NCI-H1092 treated with DMSO at 0.1 percent for 48 hours (cell line): ENCODE measurements at regions not wholly inside any gene's neighbourhood (a gene's known extent, or its start where the extent isn't known, plus 50 kb on each side); places are given as distances from the start of the nearest gene placed in this dataset.
A peak's percentile ranks its signal among the peaks of the same experiment; 100 is the strongest.

Experiments
- DNase-seq: peaks from one replicate; lab custom pipeline; 2025; lab: John Stamatoyannopoulos, UW

GRCh38 chr13:85381082-85381481 is 418.1 kb downstream of the SLITRK6 start:
- no peak for DNase-seq

DNA sequence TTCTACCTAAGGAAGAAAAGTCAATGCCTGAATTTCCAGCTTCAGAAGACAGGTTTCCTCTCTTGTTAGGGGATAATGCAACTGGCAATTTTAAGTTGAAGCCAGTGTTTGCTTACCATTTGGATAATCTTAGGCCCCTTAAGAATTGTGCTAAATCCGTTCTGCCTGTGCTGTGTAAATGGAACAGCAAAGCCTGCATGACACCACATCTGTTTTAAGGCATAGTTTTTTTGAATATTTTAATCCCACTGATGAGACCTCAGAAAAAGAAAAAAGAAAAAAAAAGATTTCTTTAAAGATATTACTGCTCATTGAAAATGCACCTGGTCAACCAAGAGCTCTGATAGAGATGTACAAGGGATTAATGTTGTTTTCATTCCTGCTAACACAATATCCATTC is 419.2 kb downstream of the SLITRK6 start:
- DNase-seq = no peak

DNA sequence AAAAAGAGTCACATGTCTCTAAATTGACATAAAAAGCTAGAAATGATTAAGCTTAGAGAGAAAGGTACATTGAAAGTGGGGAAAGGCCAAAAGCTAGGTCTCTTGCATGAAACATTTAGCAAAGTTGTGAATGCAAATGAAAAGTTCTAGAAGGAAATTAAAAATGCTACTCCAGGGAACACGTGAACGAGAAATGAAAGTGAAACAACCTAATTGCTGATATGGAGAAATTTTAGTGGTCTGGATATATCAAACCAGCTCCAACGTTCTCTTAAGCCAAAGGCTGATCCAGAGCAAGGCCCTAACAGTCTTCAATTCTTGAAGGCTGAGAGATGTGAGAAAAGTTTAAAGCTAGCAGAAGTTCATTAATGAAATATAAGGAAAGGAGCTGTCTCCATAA is 419.8 kb downstream of the SLITRK6 start:
- no peak for DNase-seq

DNA sequence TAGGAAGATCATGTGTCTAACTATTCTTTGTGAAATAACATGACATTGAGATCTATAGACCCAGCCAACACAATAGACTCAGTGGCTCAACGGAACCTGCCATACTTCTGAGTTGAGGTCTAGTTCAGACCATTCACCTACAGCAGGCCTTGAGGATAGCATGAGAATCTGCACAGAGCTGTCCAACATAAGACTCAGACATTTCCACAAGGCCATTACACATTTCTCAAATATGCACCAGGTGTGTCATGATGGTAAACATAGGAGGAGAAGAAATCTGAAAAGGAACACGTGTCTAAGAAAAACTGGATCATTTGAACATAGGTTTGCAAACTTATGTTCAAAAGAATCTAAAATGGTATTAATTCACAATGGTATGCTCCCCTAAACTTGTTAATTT is 421.4 kb downstream of the SLITRK6 start:
- DNase-seq = no peak

DNA sequence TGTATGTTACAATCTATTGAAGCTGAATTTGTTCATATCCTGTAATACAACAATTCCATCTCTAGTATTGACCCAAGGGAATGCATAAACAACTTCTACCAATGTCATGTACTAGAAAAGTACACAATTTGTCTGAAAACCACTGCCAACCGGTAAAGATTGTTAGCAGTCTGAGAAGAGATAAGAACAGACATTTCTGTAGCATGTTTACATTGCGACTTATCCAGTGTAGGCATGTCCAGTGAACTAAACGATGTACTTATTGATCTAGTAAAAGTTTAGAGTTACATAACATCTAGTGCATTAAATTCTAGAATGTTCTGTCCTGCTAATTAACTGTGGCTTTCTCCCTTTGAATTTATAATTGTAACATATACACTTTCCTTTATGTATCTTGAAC is 425.9 kb downstream of the SLITRK6 start:
- DNase-seq = no peak

- no peak for DNase-seq
Observed at GRCh38 chr13:85371254-85371653, 428.0 kb downstream of the SLITRK6 start.

DNA sequence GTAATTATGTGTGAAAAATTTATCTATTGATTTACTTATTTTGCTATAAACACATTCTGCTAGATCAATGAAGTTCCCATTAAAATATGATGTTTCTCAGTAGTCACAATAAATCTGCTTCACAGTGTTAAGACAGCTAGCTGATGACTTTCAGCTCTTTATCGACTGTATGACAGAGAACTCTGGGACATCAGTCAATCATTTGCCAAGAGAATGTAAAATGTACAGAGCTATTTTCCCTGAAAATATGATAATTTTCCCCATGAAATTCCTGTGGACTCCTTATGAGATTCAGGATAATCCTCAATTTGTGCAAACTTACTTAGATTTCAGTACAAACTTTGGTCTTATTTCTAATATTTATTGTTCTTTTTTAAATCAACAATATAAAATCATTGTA is 430.5 kb downstream of the SLITRK6 start:
- DNase-seq = no peak

GRCh38 chr13:85367887-85368286 is 431.3 kb downstream of the SLITRK6 start:
- no peak for DNase-seq

- DNase-seq = no peak
Observed at GRCh38 chr13:85366759-85367417, 432.3 kb downstream of the SLITRK6 start.

GRCh38 chr13:85363504-85363903 is 435.7 kb downstream of the SLITRK6 start:
- no peak for DNase-seq

DNA sequence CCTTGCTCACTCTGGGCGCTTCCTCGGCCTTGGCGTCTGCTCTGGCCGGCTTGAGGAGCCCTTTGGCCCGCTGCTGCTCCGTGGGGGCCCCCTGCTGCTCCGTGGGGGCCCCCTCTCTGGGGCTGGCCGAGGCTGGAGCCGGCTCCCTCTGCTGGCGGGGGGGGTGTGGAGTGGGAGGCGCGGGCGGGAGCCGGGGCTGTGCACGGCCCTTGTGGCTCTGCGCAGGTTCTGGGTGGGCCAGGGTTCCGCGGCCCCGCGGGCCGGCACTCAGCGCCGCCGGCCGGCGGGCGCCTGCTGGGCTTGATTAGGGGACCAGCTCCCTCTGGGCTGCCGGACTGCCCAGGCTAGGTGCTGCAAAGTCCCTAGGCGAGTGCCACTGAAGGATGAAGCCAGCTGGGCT is 436.2 kb downstream of the SLITRK6 start:
- no peak for DNase-seq

GRCh38 chr13:85347251-85347650 is 452.0 kb downstream of the SLITRK6 start:
- DNase-seq = no peak

- DNase-seq = no peak
Observed at GRCh38 chr13:85334187-85334586, 465.0 kb downstream of the SLITRK6 start.

- no peak for DNase-seq
Observed at GRCh38 chr13:85333506-85334020, 465.7 kb downstream of the SLITRK6 start.

- DNase-seq = no peak
Observed at GRCh38 chr13:85332615-85333014, 466.6 kb downstream of the SLITRK6 start.

DNA sequence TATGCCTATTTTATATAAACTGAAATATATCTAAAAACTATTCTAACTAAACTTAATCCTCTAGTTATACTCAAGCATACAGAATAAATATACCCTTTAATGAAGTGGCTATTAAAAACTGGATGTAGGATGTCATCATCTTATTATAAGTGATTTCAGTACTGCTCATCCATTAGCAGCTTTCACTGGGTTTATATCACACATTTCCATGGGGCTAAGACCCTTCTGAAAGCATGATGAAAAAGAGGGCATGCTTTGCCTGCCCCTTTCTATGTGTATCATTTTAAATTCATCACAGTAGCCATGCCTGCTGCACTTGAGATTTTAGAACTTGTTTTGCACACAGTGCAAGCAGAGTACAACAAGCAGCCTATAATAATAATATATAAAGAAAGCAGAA is 477.5 kb downstream of the SLITRK6 start:
- no peak for DNase-seq

- DNase-seq = no peak
Observed at GRCh38 chr13:85317781-85318180, 481.4 kb downstream of the SLITRK6 start.

GRCh38 chr13:85316506-85317025 is 482.7 kb downstream of the SLITRK6 start:
- no peak for DNase-seq

GRCh38 chr13:85314686-85315085 is 484.5 kb downstream of the SLITRK6 start:
- DNase-seq = peak; percentile 24

GRCh38 chr13:85313761-85314503 is 485.3 kb downstream of the SLITRK6 start:
- no peak for DNase-seq

DNA sequence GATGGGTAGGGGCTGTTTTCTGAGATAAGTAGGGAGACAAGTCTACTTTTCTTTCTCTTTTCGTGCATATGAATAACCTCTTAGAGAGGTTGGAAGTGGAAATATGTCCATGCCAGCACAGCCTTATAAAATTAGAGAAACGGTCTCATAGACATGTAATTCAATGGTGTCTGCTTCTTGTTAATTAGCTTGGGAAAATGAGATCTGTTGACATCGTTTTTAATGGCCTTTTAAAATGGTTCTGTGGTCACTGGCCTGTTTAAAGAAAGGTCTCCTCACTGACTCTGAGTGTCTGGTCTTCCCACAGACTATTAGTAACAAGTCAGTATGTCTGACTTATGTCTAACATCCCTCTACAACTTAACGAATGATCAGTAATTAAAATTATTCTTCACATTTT is 487.1 kb downstream of the SLITRK6 start:
- no peak for DNase-seq

DNA sequence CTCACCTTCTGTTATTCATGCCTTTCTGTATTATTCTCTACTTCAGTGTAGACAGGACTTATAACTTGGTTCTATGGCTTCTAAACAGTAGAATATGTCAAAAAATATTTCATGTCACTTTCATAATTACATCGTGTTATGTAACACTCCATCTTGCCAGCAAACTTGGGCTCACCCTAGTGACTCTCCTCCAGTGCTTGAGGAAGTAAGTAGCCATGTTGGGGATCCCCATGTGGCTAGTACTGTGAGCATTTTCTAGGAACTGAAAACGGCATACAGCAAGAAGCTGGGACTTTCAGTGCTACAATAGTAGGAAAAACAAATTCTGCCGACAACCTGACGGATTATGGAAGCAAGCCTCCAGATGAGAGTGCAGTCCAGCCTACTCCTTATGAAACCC is 495.6 kb downstream of the SLITRK6 start:
- no peak for DNase-seq

DNA sequence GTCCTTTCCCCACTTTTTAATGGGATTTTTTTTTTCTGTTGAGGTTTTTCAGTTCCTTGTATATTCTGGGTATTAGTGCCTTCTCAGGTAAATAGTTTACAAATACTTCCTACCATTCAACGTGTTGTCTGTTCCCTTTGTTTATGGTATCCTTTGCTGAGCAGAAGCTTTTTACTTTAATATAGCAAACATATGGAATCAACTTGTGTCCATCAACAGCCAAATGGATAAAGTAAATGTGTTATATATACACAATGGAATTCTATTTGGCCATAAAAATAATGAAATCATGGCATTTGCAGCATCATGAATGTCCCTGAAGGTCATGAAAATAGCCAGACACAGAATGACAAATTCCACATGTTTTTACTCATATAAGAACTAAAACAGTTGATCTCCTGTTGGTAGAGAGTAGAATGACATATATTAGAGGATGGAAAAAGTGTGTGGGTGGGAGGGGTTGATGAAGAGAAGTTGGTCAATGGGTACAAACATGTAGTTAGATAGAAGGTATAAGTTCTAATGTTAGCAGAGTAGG is 500.8 kb downstream of the SLITRK6 start:
- DNase-seq = no peak
